ENCODE measurements at regions not wholly inside any gene's neighbourhood (a gene's known extent, or its start where the extent isn't known, plus 50 kb on each side); places are given as distances from the start of the nearest gene placed in this dataset.

- no peaks in the 10 kb centered on the region for H3K4me1 ChIP-seq (ENCODE audit: low read depth)
- no peaks in the 10 kb centered on the region for H3K27me3 ChIP-seq
- no peaks in the 10 kb centered on the region for H3K9me3 ChIP-seq (ENCODE audit: low read depth)
- no peaks in the 10 kb centered on the region for H3K36me3 ChIP-seq
- H3K27ac ChIP-seq = no peak overlapping the region
- no peak overlapping the region for H3K4me3 ChIP-seq
- DNase-seq (ENCODE audit: low read depth in 1 of 2, low spot score in 1 of 2) = no peak
- TF ChIP-seq, protein P1, sequence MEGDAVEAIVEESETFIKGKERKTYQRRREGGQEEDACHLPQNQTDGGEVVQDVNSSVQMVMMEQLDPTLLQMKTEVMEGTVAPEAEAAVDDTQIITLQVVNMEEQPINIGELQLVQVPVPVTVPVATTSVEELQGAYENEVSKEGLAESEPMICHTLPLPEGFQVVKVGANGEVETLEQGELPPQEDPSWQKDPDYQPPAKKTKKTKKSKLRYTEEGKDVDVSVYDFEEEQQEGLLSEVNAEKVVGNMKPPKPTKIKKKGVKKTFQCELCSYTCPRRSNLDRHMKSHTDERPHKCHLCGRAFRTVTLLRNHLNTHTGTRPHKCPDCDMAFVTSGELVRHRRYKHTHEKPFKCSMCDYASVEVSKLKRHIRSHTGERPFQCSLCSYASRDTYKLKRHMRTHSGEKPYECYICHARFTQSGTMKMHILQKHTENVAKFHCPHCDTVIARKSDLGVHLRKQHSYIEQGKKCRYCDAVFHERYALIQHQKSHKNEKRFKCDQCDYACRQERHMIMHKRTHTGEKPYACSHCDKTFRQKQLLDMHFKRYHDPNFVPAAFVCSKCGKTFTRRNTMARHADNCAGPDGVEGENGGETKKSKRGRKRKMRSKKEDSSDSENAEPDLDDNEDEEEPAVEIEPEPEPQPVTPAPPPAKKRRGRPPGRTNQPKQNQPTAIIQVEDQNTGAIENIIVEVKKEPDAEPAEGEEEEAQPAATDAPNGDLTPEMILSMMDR (IDR thresholded peaks at IDR 0.05; ENCODE audit: low read depth, low read length) = no peak
These were observed 122.6 kb upstream of the MOCS1 start for GRCh38 chr6:40056865-40057264.

GRCh38 chr6:40054602-40055001 is 120.3 kb upstream of the MOCS1 start:
- H3K27ac ChIP-seq = no peak overlapping the region

GRCh38 chr6:40054186-40054585 is 119.9 kb upstream of the MOCS1 start:
- TF ChIP-seq, protein P1 (IDR thresholded peaks at IDR 0.05; ENCODE audit: low read depth, low read length) = no peak
- Histone ChIP-seq H3K4me3 (no peak overlapping the region), H3K4me1 (ENCODE audit: low read depth) (no peaks in the 10 kb centered on the region), H3K27ac (no peak overlapping the region), H3K9me3 (ENCODE audit: low read depth) (no peaks in the 10 kb centered on the region), H3K27me3 (no peaks in the 10 kb centered on the region), H3K36me3 (no peaks in the 10 kb centered on the region)
- DNase-seq (ENCODE audit: low read depth in 1 of 2, low spot score in 1 of 2) = no peak

More at GRCh38 chr6:40054602-40055001, 120.3 kb upstream of the MOCS1 start:
- TF ChIP-seq, protein P1 (IDR thresholded peaks at IDR 0.05; ENCODE audit: low read depth, low read length) = no peak
- no peak for DNase-seq (ENCODE audit: low read depth in 1 of 2, low spot score in 1 of 2)
- Histone ChIP-seq H3K36me3 (no peaks in the 10 kb centered on the region), H3K4me1 (ENCODE audit: low read depth) (no peaks in the 10 kb centered on the region), H3K4me3 (no peak overlapping the region), H3K9me3 (ENCODE audit: low read depth) (no peaks in the 10 kb centered on the region), H3K27me3 (no peaks in the 10 kb centered on the region)

DNA sequence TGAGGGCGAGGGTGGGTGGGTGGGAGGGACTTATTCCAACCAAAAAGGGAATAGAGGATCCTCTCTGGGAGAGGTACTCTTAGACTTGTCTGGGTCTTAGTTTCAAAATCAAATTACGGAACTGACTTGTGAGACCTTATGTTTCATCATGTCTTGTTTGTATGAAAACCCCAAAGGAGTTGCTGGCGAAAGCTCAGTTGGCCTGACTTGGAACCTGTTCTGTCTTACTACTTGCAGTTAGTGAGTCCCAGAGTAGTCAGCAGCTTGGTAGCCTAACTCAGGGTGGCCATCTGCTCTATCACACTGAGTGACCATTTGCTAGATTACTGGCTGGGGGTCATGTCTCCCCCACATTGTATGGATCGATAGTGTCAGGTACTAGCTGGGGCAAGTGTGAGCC is 114.9 kb upstream of the MOCS1 start:
- no peak overlapping the region for H3K4me3 ChIP-seq
- TF ChIP-seq, protein P1 (IDR thresholded peaks at IDR 0.05; ENCODE audit: low read depth, low read length) = no peak
- no peaks in the 10 kb centered on the region for H3K9me3 ChIP-seq (ENCODE audit: low read depth)
- H3K4me1 ChIP-seq (ENCODE audit: low read depth) = no peaks in the 10 kb centered on the region
- H3K36me3 ChIP-seq = no peaks in the 10 kb centered on the region
- no peak overlapping the region for H3K27ac ChIP-seq
- no peaks in the 10 kb centered on the region for H3K27me3 ChIP-seq
- no peak for DNase-seq (ENCODE audit: low read depth in 1 of 2, low spot score in 1 of 2)

DNA sequence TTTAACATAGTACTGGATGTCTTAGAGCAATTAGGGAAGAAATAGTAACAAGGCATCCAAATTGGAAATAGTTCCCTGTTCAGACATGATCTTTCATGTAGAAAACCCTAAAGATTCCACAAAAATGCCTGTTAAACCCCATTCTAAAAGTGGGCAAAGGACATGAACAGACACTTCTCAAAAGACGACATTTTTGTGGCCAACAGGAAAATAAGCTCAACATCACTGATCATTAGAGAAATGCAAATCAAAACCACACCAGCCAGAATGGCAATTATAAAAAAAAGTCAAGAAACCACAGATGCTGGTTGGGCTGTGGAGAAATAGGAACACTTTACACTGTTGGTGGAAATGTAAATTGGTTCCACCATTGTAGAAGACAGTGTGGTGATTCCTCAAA is 109.9 kb upstream of the MOCS1 start:
- H3K4me3 ChIP-seq = no peak overlapping the region
- H3K27me3 ChIP-seq = no peaks in the 10 kb centered on the region
- H3K27ac ChIP-seq = no peak overlapping the region
- no peaks in the 10 kb centered on the region for H3K4me1 ChIP-seq (ENCODE audit: low read depth)
- TF ChIP-seq, protein P1 (IDR thresholded peaks at IDR 0.05; ENCODE audit: low read depth, low read length) = no peak
- no peaks in the 10 kb centered on the region for H3K36me3 ChIP-seq
- H3K9me3 ChIP-seq (ENCODE audit: low read depth) = no peaks in the 10 kb centered on the region
- no peak for DNase-seq (ENCODE audit: low read depth in 1 of 2, low spot score in 1 of 2)

DNA sequence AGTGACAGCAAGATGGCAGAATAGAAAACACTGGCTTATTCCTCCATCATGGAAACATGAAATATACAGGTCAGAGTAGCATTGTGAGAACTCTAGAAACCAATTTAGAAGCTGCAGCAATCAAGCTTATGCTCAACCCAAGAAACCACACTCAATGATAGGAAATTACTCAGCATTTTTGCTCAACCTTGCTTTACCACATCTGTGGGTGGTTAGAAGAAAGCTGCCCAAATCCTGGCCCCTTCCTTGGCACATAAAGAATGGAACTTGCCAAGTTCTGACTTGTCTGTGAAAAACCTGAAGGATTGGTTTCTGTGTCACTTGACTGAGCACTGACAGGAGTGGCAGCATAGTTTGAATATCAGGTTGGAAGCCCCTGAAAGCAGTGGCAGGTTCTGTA is 108.0 kb upstream of the MOCS1 start:
- TF ChIP-seq, protein P1 (IDR thresholded peaks at IDR 0.05; ENCODE audit: low read depth, low read length) = no peak
- Histone ChIP-seq H3K9me3 (ENCODE audit: low read depth) (no peaks in the 10 kb centered on the region), H3K36me3 (no peaks in the 10 kb centered on the region)

More for the DNA sequence above, 108.0 kb upstream of the MOCS1 start:
- H3K4me1 ChIP-seq (ENCODE audit: low read depth) = no peaks in the 10 kb centered on the region
- H3K27ac ChIP-seq = no peak overlapping the region
- H3K4me3 ChIP-seq = no peak overlapping the region
- no peaks in the 10 kb centered on the region for H3K27me3 ChIP-seq
- DNase-seq (ENCODE audit: low read depth in 1 of 2, low spot score in 1 of 2) = no peak

All from cardiac muscle cell (in vitro differentiated cells and primary cell).